Panc1 (cell line): ENCODE measurements at regions not wholly inside any gene's neighbourhood (a gene's known extent, or its start where the extent isn't known, plus 50 kb on each side); places are given as distances from the start of the nearest gene placed in this dataset.

Source experiments
- ATAC-seq: fragments of 200-7000 bp; cut with Tn5 transposase; 2 replicates; pipeline ENCODE4 v1.9.1; 2020; ENCODE audit warnings: mild to moderate bottlenecking, moderate library complexity
- BruUV-seq: library from RNA; stranded (reverse); fragments of 400-500 nt; replicated peaks from 2 replicates; lab custom pipeline; 2021; lab: Mats Ljungman, UMichigan
- CTCF ChIA-PET: fragments of 300-600 bp; sonication (Branson Sonifier 250); formaldehyde crosslinking; loops from one replicate; lab custom pipeline; 2022; ENCODE audit warnings: antibody characterized with exemption; lab: Charles Lee
- POLR2A ChIA-PET: fragments of 300-600 bp; sonication (Branson Sonifier 250); formaldehyde crosslinking; loops from one replicate; lab custom pipeline; 2022; ENCODE audit warnings: antibody characterized with exemption; lab: Charles Lee
- DNase-seq: peaks from one replicate; pipeline ENCODE4 v3.0.0-alpha.2; 2010; ENCODE audit warnings: low read depth, low spot score
- H3K27ac ChIP-seq: 2 replicates; pipeline ENCODE4 v1.5.1; 2011; ENCODE audit warnings: mild to moderate bottlenecking, low read length, inconsistent platforms
- H3K27me3 ChIP-seq: fragments of 200-500 bp; sonication (Bioruptor generic); 2 replicates; pipeline ENCODE4 v1.6.0; 2014; ENCODE audit warnings: low read length, inconsistent platforms; ENCODE audit not compliant: control insufficient read depth, insufficient read depth
- H3K36me3 ChIP-seq: fragments of 200-500 bp; sonication (Bioruptor generic); 2 replicates; pipeline ENCODE4 v1.5.1; 2014; ENCODE audit warnings: inconsistent platforms, mild to moderate bottlenecking, low read length, moderate library complexity; ENCODE audit not compliant: control insufficient read depth, insufficient read depth
- H3K4me1 ChIP-seq: 2 replicates; pipeline ENCODE4 v1.5.1; 2011; ENCODE audit warnings: inconsistent platforms, mild to moderate bottlenecking, low read length, moderate library complexity; ENCODE audit not compliant: control insufficient read depth, insufficient read depth
- H3K4me3 ChIP-seq, 2 experiments: 2 replicates each; pipeline ENCODE4 v1.5.1; 2011 to 2012; ENCODE audit warnings: low read depth in 2 of 2, low read length in 2 of 2, mild to moderate bottlenecking in 2 of 2, inconsistent platforms in 1 of 2, moderate library complexity in 1 of 2
- H3K9me3 ChIP-seq: fragments of 200-500 bp; sonication (Bioruptor generic); 2 replicates; pipeline ENCODE4 v1.5.1; 2014; ENCODE audit warnings: low read depth, mild to moderate bottlenecking, inconsistent platforms, low read length, moderate library complexity; ENCODE audit not compliant: control insufficient read depth, insufficient read depth
- CTCF ChIP-seq: fragments of 450-650 bp; IDR thresholded peaks from 2 replicates; pipeline ENCODE4 v1.5.1; 2017; ENCODE audit warnings: mild to moderate bottlenecking
- POLR2AphosphoS5 ChIP-seq: IDR thresholded peaks from 2 replicates; pipeline ENCODE4 v1.6.1; 2012; ENCODE audit warnings: mild to moderate bottlenecking, low read depth, low read length, moderate library complexity
- REST ChIP-seq, 2 experiments: IDR thresholded peaks; 2 replicates each; pipeline ENCODE4 v1.6.1; 2011 to 2012; ENCODE audit warnings: low read depth in 2 of 2, control low read depth in 1 of 2, low read length in 1 of 2, mild to moderate bottlenecking in 1 of 2, moderate library complexity in 1 of 2; ENCODE audit not compliant: insufficient read depth in 1 of 2
- SIN3A ChIP-seq: IDR thresholded peaks from 2 replicates; pipeline ENCODE4 v1.6.1; 2012; ENCODE audit warnings: low read depth, mild to moderate bottlenecking, low read length, moderate library complexity, borderline replicate concordance; ENCODE audit not compliant: insufficient read depth
- TCF7L2 ChIP-seq: IDR thresholded peaks from 2 replicates; pipeline ENCODE4 v1.6.1; 2011; ENCODE audit warnings: mild to moderate bottlenecking, low read depth, low read length, inconsistent platforms
- in situ Hi-C: cut with HindIII; loops from 2 replicates; pipeline ENCODE4 v1.10.0; 2016; ENCODE audit warnings: low sequenced_read_pairs, low pct_unique_long_range_greater_than_20kb
- intact Hi-C: fragments of 100-400 bp; cut with micrococcal nuclease; formaldehyde crosslinking; loops from one replicate; pipeline ENCODE4 v1.10.0; 2022; ENCODE audit not compliant: unreplicated experiment

- no TSS peak for BruUV-seq
- H3K9me3 ChIP-seq, result no peaks in the 10 kb centered on the region
- no peak overlapping the region for H3K27ac ChIP-seq
- H3K27me3 ChIP-seq, result no peaks in the 10 kb centered on the region
- intact Hi-C loops (no loop called here), in situ Hi-C loops (no loop called here)
- no peak overlapping the region for H3K4me3 ChIP-seq
- ChIA-PET CTCF (no interaction called here), POLR2A (no interaction called here)
- ATAC-seq, result no peak
- no peak for DNase-seq
- H3K4me1 ChIP-seq, result no peaks in the 10 kb centered on the region
- H3K36me3 ChIP-seq, result no peaks in the 10 kb centered on the region
- TF ChIP-seq REST (IDR thresholded peaks at IDR 0.05; ENCODE audit: insufficient read depth in 1 of 2, low read depth in 2 of 2, low read length in 1 of 2), result no peak
- no peak for TF ChIP-seq POLR2AphosphoS5
- no peak for TF ChIP-seq CTCF
- TF ChIP-seq TCF7L2, result no peak
- no peak for TF ChIP-seq SIN3A
These were observed 418.1 kb downstream of the ADGRL2 start for GRCh38 chr1:82218846-82219245.

- intact Hi-C loops, result no loop called here
- Histone ChIP-seq H3K27ac (no peak overlapping the region), H3K36me3 (no peaks in the 10 kb centered on the region), H3K4me3 (no peak overlapping the region), H3K27me3 (no peaks in the 10 kb centered on the region), H3K4me1 (no peaks in the 10 kb centered on the region), H3K9me3 (no peaks in the 10 kb centered on the region)
- ChIA-PET CTCF (no interaction called here), POLR2A (no interaction called here)
- no peak for TF ChIP-seq SIN3A
- TF ChIP-seq POLR2AphosphoS5, result no peak
- TF ChIP-seq REST (IDR thresholded peaks at IDR 0.05; ENCODE audit: insufficient read depth in 1 of 2, low read depth in 2 of 2, low read length in 1 of 2), result no peak
- no peak for TF ChIP-seq TCF7L2
- no peak for ATAC-seq
- no TSS peak for BruUV-seq
- no peak for DNase-seq
- in situ Hi-C loops, result no loop called here
These were observed 415.1 kb downstream of the ADGRL2 start for GRCh38 chr1:82215853-82216175.
